ENCODE measurements at regions not wholly inside any gene's neighbourhood (a gene's known extent, or its start where the extent isn't known, plus 50 kb on each side); places are given as distances from the start of the nearest gene placed in this dataset.
A peak's percentile ranks its signal among the peaks of the same experiment; 100 is the strongest.

DNA sequence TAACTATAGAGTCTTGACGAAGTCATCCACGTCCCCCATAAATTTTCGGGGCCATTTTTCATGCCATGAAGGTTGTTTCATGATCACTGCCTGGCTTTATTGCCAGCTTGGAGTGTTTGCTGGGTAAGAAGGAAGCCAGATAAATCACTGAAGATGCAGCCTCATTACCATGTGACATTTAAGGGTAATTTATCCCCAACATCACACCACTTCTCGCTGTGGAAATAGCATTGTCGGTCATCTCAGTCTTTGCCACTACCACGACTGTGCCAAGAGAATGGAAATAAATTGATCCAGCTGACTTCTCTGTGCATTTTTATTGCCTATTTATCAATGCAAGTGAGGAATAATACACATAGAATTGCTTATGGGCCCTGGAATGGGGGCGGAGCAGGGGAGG is 617.9 kb downstream of the AJAP1 start:
- H3K4me2 ChIP-seq (replicated peaks; ENCODE audit: extremely low read depth, low read length, poor library complexity, severe bottlenecking), result no peak overlapping the region
- no peaks in the 10 kb centered on the region for H3K9me3 ChIP-seq (replicated peaks in 1 of 2; ENCODE audit: control insufficient read depth in 1 of 2, insufficient read depth in 1 of 2, low read length in 2 of 2)
- H3K36me3 ChIP-seq (replicated peaks in 1 of 2; ENCODE audit: control insufficient read depth in 1 of 2, insufficient read depth in 2 of 2, low read length in 2 of 2), result no peaks in the 10 kb centered on the region
- no peak overlapping the region for H3K9ac ChIP-seq (ENCODE audit: insufficient read depth, low read length, poor library complexity, severe bottlenecking)
- H3K79me2 ChIP-seq (ENCODE audit: insufficient read depth, low read length), result no peaks in the 10 kb centered on the region
- H3K27me3 ChIP-seq (ENCODE audit: control insufficient read depth in 2 of 2, insufficient read depth in 2 of 2, low read length in 2 of 2), result no peaks in the 10 kb centered on the region
- TF ChIP-seq, protein P1, sequence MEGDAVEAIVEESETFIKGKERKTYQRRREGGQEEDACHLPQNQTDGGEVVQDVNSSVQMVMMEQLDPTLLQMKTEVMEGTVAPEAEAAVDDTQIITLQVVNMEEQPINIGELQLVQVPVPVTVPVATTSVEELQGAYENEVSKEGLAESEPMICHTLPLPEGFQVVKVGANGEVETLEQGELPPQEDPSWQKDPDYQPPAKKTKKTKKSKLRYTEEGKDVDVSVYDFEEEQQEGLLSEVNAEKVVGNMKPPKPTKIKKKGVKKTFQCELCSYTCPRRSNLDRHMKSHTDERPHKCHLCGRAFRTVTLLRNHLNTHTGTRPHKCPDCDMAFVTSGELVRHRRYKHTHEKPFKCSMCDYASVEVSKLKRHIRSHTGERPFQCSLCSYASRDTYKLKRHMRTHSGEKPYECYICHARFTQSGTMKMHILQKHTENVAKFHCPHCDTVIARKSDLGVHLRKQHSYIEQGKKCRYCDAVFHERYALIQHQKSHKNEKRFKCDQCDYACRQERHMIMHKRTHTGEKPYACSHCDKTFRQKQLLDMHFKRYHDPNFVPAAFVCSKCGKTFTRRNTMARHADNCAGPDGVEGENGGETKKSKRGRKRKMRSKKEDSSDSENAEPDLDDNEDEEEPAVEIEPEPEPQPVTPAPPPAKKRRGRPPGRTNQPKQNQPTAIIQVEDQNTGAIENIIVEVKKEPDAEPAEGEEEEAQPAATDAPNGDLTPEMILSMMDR (IDR thresholded peaks at IDR 0.05), result no peak
- no peaks in the 10 kb centered on the region for H4K20me1 ChIP-seq (ENCODE audit: insufficient read depth, low read length)
- intact Hi-C loops (cut with micrococcal nuclease), result no loop called here
- WGBS (ENCODE audit: insufficient coverage), result 100% methylated on average over 2 of the region's 7 CpGs
- Mint-ChIP-seq H3K9me3 (peaks cover 0 to 11% (median 6%) of the 10 kb centered on the region in 7 donors), H3K36me3 (no peaks in the 10 kb centered on the region), H3K27me3 (ENCODE audit: low read depth in 3 of 3) (peaks cover 1 to 4% (median 1%) of the 10 kb centered on the region in 3 donors), H3K4me3 (no peak overlapping the region), H3K4me1 (no peaks in the 10 kb centered on the region), H3K27ac (no peak overlapping the region)
- H3K27ac ChIP-seq (ENCODE audit: low read depth in 1 of 2, low read length in 2 of 2), result no peak overlapping the region
- DNase-seq, result no peak
- H3K4me1 ChIP-seq (ENCODE audit: control insufficient read depth in 1 of 2, insufficient read depth in 2 of 2, low read length in 2 of 2), result no peaks in the 10 kb centered on the region
- no peak overlapping the region for H2AFZ ChIP-seq (ENCODE audit: insufficient read depth, low read depth, low read length, poor library complexity, severe bottlenecking)
- H3K4me3 ChIP-seq (replicated peaks in 1 of 3; ENCODE audit: low read depth in 2 of 3, low read length in 3 of 3), result no peak overlapping the region

DNA sequence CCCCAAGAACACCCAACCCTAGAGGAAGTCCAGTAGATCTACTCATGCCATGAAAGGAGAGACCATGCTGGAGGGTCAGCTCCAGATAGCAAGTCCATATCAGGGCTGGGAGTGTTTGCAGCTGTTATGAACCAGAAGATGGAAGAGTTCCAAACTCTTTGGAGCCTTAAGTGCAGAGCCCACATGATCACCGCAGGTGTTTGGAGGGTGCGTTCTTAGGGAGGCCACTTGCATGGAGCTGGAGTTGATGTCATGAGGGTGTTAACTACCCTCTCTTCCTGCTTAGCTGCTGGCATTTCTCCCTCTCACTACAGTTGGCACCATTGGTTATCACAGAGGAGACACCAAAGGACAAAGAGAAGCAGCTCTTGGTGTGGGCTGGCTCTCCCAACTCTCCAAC is 616.9 kb downstream of the AJAP1 start:
- TF ChIP-seq, protein P1 (IDR thresholded peaks at IDR 0.05), result no peak
- no peaks in the 10 kb centered on the region for H3K4me1 Mint-ChIP-seq
- DNase-seq, result no peak
- H3K9me3 ChIP-seq (replicated peaks in 1 of 2; ENCODE audit: control insufficient read depth in 1 of 2, insufficient read depth in 1 of 2, low read length in 2 of 2), result no peaks in the 10 kb centered on the region
- no peaks in the 10 kb centered on the region for H4K20me1 ChIP-seq (ENCODE audit: insufficient read depth, low read length)
- peaks cover 0 to 11% (median 6%) of the 10 kb centered on the region in 7 donors for H3K9me3 Mint-ChIP-seq
- H3K36me3 ChIP-seq (replicated peaks in 1 of 2; ENCODE audit: control insufficient read depth in 1 of 2, insufficient read depth in 2 of 2, low read length in 2 of 2), result no peaks in the 10 kb centered on the region
- peak overlapping the region in 1 of 7 donors; percentile 62 for H3K27ac Mint-ChIP-seq
- no peak overlapping the region for H3K4me3 ChIP-seq (replicated peaks in 1 of 3; ENCODE audit: low read depth in 2 of 3, low read length in 3 of 3)
- H3K4me3 Mint-ChIP-seq, result no peak overlapping the region
- no peaks in the 10 kb centered on the region for H3K36me3 Mint-ChIP-seq
- H3K27me3 Mint-ChIP-seq (ENCODE audit: low read depth in 3 of 3), result peaks cover 2 to 7% (median 3%) of the 10 kb centered on the region in 3 donors
- H3K9ac ChIP-seq (ENCODE audit: insufficient read depth, low read length, poor library complexity, severe bottlenecking), result no peak overlapping the region
- no peak overlapping the region for H3K27ac ChIP-seq (ENCODE audit: low read depth in 1 of 2, low read length in 2 of 2)
- no peaks in the 10 kb centered on the region for H3K4me1 ChIP-seq (ENCODE audit: control insufficient read depth in 1 of 2, insufficient read depth in 2 of 2, low read length in 2 of 2)
- intact Hi-C loops (cut with micrococcal nuclease), result no loop called here
- no peaks in the 10 kb centered on the region for H3K79me2 ChIP-seq (ENCODE audit: insufficient read depth, low read length)
- H3K4me2 ChIP-seq (replicated peaks; ENCODE audit: extremely low read depth, low read length, poor library complexity, severe bottlenecking), result no peak overlapping the region
- no CpG with 5 or more reads among the region's 2 CpGs for WGBS (ENCODE audit: insufficient coverage)
- no peaks in the 10 kb centered on the region for H3K27me3 ChIP-seq (ENCODE audit: control insufficient read depth in 2 of 2, insufficient read depth in 2 of 2, low read length in 2 of 2)
- H2AFZ ChIP-seq (ENCODE audit: insufficient read depth, low read depth, low read length, poor library complexity, severe bottlenecking), result no peak overlapping the region
